HG03558 (cell line): ENCODE measurements at regions not wholly inside any gene's neighbourhood (a gene's known extent, or its start where the extent isn't known, plus 50 kb on each side); places are given as distances from the start of the nearest gene placed in this dataset.

Experiments used
- ATAC-seq: cut with Tn5 transposase; IDR thresholded peaks from one replicate; pipeline ENCODE4 v1.9.1; 2021; ENCODE audit warnings: moderate number of reproducible peaks; ENCODE audit not compliant: unreplicated experiment; ENCODE audit errors: extremely low read depth

DNA sequence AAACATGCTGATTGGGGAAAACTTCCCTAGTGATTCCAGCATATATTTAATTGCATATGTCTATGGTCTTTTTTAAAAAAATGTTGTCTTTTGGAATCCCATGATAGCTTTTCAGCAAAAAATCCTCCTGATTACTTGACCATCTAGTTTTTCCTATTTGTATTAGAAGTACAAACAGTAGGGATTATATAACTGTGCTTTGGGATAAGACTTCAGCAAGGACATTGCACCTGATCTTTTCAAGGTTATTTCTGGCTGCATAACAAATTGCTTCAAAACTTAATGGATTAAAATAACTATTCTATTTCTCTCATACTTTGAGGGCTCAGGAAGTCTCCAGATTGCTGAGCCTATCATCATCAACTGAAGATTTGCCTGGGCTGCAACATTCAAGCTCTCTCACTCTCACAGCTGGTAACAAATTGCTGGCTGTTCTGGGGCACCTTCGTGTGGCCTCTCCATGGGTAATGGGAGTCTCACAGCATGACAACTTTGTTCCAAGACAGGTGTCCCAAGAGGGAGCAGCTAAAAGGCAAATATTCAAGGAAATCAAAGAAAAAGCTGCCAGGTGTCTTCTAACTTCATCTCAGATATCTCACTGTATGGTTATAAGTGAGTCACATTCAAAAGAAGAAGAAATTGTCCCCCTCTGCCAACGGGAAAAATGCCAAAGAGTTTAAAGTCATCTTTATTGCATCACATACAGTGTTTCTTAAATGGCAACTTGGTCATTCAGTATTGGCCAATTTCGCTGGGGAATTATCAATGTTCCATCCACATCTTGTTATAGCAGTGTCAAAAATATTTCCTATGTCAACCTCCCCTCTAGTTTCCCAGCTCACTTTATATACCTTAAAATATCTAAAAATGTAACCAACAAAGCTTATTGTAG is 644.5 kb upstream of the GRM7 start:
- no peak for ATAC-seq

DNA sequence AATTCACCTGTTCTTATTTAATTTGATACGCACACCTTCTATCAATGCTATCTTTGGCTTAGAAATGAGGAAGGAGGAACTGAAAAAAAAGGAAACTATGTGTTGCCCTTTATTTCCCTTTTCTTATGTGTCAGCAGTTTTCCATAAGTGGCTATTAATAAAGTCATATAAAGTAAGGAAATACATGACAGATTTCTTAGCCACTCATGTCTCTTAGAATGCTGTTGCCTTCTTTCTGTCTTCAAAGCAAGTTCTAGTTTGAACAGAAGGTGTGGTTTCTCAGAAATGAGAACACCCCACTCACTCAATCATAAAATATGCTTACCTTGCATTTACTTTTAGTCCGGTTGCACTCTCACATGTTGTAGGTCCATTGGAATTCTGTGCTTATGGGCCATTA is 640.5 kb upstream of the GRM7 start:
- ATAC-seq, result no peak

DNA sequence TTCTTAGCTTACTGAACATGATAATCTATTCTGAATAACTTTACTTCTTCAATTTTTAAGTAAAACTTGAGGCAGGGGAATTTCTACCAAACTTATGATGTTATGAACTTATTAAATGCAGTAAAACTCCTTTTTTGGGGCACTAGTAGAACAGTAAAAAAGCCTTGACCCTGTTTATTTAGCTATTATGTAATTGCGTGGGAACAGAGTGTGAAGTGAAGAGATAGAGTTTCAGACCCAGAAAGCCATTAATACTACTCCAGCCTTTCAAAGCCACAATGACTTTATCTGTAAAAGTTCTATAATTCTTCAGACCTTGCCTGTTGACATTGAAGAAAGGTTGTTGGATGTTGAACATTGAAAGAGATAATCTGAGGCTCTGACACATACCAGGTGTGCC is 638.8 kb upstream of the GRM7 start:
- ATAC-seq, result no peak

DNA sequence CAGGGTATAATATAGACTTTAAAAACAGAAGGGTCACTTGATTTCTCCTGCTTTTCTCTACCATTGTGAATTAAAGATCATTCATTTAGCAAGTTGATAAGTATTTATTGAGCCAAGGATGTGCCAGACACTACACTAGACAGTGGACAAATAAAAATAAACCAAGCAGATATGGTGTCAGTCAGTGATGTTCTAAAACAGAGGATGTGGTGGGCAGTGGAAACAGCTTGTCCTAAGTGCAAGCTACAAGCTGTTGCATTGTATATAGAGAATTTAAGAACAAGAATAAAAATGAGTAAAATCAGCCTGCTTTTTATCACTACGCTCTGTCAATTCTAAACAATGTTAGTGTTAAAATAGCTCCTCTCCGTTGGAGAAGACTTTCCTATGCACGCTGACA is 637.3 kb upstream of the GRM7 start:
- no peak for ATAC-seq

DNA sequence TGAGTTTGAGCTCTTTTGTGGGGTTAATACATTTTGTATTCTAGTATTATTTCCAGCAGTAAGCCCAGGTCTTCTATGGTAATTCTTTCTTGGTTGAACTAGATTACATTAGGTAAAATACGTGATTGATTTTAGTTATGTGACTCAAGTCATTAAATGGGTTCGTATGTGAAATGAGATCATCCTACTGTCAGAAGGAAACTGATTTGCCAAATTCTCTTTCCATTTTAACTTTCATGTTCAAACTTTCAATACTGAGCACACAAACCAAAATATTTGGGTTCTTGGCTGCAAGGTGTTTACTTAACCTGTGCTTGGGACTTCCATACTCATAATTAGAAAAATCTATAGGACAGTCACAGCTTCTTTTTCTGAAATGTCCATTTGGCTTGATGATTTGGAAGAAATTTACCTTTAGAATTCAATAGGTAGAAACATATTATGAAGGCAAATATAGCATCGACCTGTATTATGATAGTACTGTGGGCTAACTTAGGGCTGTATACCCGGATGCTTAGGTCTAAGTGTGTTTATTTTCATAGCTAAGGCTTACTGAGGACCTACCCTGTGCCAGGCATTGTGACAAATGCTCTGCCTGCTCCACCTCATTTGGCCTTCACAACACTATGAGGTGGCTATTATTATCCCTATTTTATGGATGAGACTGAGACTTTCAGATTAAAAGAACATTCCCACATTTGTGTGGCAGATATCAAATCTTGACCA is 631.8 kb upstream of the GRM7 start:
- no peak for ATAC-seq

DNA sequence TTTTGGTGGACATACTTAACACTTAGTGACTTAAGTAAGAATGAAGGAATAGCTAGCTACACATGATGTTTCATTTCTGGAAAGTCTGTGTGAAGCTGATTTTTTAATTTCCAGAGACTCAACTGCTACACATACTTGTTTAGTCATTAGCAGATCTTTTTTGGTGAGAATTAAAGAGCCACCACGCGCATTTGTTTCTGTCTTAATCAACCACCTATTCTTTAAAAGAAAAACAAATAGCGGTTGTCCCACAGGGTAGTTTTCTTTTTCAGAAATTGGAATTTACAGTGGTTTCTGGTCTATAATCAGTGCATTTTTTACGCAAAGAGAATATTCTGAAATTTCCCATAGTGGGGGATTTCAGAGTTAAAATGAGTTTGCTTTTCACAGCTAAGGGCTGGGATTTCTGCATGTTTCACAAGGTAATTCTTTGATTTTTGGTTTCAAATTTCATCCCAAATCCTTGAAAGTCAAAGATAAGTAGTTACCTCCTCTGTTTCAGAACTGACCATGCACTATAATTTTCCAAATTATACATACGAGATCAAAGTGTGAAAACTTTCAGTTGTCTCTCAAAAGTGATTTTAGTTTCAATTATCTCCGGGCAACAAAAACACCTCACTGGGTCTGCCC is 631.0 kb upstream of the GRM7 start:
- ATAC-seq, result no peak

DNA sequence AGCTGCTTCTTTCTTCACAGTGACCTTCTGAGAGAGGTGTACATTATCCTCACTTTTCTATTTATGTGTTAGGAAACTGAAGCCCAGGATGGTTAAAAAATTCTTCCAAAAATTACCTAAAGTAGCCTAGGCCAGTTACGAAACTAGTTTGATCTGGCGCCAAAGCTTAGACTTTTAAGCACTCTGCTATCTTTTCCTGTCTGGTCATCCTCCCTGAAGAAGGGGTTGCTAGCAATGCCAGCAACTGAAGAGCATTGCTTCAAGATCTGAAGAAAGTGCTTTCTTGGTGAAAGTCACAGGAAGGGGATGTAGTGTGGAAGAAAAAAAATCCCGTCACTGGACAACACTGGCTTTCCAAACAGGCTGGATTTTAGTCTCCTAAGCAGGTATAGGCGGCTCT is 618.8 kb upstream of the GRM7 start:
- no peak for ATAC-seq

DNA sequence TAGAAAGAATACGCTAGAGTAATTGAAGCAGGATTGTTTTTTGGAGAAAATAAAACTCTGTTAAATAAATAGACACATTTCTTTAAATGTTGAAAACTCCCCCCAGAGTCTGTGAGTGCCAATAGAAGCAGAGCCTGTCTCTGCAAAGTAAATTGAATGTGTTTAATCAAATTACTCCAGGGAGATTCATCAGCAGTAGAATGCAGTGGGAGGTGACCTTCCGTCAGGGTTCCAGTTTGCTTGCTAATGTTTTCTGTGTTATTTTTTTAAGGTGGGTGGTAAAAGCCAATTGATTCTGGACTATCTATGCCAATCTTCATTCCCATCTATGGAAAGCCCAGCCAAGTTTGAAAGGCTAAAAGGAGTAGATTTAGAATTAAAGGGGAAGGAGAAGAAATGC is 612.4 kb upstream of the GRM7 start:
- no peak for ATAC-seq

DNA sequence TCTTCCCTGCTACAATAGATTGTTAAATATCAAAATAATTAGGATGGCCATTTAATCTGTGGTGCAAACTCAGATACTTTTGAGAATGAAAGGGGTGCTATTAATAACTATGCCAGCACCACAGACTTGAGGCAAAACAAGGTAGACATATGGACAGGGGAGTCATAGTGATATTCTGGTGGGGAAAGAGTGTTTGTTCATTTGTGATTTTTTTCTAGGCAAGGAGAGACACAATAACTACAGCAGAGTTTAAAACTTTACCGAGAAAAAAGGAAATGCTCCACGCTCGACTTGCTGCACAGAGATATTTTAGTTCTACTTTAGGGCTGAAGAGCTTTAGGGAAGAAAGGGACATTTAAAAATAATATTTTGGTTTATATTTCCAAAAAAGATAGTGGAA is 611.2 kb upstream of the GRM7 start:
- peak; percentile 27 for ATAC-seq

DNA sequence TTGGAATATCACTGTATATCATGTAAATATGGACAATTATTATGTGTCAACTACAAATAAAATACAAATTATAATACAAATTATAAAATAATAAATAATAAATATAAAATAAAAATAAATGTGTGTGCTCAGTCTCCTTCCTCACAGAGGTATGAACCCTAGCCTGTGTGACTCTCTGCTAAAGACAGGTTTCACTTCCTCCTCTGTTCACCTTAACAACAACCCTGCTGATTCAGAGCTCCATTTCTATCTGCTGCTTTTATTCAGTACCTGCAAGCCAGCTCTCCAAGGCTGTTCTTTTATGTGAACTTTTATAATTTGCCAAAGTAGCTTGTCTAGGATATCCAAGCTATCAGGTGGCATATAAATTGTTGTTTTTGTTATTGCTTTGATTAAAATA is 610.7 kb upstream of the GRM7 start:
- ATAC-seq, result peak; percentile 97

DNA sequence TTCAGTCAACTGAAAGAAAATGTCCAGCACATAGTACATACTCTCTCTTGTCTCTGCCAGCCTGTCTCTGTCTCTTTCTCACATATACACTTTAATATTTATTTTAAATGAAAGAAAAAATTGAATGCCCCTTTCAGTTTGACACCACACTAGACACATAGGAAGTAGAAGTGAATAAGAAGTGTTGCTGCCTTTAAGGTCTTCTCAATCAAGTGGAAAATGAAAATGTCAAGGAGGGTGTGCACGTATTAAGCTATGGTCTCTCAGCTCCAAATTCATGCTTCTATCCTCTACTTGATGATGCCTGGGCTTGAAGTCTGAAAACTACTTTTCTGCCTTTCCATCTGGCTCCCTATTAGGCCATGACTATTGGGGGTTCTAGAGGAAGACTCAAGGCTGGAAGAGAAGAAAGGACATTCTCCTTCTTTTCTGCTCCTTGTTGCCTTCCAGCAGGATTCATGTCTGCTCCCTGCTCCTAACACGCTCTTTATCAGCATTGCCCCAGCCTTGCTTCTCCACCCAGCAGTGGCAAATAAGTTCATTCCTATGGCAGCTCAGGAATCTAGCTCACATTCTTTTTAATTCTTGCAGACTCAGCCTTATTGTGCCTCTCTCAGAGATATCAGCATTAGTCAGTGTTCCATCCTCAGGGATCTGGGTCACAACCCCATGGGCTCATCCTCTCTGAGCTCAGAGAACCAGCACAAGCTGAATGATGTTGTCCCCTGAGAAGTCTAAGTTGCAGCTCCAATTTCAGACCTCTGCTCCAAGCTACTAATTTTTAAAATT is 609.1 kb upstream of the GRM7 start:
- ATAC-seq, result no peak

DNA sequence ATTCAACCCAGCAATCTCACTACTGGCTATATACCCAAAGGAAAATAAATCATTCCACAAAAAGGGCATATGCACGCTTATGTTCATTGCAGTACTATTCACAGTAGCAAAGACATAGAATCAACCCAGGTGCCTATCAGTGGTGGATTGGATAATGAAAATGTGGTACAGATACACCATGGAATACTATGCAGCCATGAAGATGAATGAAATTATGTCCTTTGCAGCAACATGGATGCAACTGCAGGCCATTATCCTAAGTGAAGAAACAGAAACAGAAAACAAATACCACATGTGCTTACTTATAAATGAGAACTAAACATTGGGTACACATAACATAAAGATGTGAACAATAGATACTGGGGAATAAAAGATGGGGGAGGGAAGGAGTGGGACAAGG is 606.4 kb upstream of the GRM7 start:
- ATAC-seq, result no peak

DNA sequence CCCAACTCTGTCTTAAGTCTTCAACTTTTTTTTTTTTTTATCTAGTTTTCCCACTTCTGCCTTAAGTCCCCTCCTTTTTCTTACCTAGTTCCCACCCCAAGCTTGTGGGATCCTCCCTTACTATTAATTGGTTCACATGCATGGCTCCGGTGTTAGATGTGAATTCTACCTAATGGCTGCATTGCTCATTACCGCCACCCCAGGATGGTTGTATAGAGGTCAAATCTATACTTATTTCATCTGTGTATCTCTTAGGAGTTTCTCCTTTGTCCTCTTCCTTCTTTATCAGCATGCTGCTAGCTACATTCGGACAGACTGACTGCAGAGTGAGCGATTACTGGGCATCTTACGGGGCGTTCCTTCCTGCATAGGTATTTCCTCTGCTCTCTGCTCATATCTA is 605.7 kb upstream of the GRM7 start:
- no peak for ATAC-seq

DNA sequence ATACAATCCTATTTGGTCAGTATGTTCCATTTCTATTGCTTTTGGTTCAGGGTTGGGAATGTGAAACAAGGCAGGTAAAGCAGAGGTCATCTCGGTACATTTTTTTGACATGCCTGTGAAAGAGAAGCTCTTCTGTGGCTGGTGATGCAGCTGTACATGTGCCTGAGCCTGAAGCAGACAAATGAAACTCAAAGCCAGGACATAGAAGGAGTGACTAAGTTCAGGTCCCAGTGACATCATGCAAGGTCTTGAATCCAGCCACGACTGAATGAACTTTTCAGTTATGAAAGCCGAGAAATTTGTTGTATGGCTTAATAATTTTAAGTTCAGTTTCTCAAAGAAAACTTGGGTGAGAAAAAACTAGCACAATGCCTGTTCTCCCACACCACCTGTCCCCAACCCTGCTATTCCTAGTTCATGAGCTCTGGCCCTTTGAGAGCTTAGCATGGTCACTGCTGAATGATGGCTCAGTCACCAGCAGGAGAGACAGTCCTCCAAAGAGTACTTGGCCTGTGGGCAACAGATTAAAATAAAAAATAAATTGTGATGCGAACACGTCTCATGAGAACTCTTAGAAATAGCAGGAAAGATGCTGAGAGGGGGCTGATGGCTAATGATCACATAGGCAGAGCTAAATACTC is 600.2 kb upstream of the GRM7 start:
- peak; percentile 75 for ATAC-seq

DNA sequence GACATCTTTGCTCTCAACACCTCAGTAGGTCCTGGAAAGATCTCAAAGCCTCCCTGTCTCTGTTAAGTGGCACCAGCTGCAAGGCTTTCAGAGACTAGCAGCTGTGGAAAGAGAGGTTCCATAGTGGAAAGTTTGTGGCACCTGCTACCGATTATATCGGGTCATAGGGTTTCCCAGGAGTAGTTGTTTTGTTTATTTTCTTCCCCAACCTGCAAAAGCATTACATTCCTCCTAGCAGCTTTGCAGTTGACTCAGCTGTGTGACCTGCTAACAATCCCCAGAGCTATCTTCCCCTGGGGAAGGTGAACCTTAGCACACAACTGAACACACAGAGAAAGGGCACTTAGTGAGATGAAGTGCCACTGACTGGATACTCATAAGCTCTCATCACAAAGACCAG is 598.9 kb upstream of the GRM7 start:
- ATAC-seq, result no peak

DNA sequence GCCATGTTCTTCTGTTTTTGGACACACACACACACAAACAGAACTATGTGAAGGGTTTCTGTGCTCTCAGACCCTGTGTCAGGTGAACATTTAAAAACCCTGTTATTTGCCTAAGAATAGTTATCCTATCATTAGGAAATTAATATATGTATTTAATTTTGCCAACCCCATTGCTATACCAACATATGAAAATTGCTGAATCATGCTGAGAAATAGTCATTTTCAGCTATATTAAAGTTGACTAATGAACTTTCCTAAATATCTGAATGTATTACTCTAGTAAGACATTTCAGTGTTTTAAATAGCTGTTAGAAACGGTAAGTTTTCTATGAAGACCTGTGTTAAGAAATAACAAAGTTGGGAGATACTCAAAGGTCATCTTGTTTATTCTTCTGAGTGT is 596.9 kb upstream of the GRM7 start:
- ATAC-seq, result no peak

DNA sequence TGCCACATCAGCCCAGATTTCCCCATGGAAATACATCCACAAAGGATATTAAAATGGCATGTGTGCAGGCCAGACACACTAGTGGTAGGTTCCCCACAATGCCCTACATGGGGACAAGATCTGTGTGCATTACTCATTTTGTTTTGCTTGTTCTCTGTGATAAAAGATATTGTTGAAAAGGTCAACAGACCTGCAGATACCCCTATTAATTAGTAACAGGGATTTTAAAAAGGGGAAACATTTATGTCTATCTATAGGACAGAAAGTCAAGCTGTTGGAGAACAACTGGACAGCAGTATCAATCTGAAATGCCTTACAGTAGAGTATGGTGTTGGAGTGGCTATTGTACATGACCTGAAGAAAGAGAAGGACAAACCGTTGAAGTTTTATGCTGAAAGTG is 596.0 kb upstream of the GRM7 start:
- no peak for ATAC-seq

DNA sequence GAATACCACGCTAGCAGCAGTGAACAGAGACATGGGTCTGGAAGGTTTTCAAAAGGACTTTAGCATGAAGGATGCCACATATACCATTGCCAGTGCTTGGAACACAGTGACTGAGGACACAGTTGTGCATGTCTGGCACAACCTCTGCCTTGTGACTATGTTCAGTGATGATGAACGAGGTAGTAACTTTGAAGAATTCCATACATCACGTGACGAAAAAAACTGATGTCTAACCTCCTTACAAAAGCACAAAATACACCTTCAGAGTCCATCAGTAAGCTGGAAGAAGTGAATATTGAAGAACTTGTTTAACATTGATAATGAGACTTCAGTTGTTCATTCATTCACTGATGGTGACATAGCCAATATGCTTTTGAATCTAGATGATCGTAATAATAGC is 594.8 kb upstream of the GRM7 start:
- ATAC-seq, result no peak

DNA sequence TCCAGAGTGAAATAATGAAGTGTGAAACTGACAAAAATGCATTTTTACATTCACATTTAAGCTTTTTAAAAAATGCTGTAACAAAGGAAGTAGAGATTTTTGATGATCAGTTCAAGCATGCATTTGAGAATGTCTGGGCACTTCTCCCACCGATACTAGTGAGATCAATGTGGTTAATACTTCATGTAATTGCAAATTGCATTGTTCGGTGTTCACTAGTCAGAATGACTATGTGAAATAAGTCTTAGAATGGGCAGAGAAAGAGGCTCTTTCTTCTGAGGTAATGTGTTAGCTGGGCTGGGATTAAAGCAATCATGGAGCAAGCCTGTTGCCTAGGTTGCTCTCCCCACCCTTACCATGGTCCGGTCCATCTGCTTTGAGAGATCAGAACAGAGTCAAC is 587.0 kb upstream of the GRM7 start:
- no peak for ATAC-seq

DNA sequence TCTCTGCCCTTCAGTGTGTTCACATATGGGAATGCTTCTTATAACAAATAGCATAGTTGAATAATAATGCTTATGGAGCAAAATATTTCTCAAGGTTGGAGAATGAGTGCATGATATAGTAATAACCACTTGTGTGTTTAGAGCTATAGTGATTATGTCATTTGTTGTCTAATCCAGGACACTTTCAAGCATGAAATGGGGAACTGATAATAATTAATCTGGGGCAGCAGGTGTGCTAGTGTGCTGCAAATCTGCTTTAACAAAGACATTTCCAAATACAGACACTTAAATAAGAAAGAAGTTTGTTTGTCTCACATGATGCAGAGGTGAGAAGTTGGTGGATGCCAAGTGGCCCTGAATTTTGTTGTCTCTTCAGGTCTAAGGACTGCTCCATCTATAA is 579.3 kb upstream of the GRM7 start:
- no peak for ATAC-seq
